PFSK-1 (cell line): ENCODE measurements at regions not wholly inside any gene's neighbourhood (a gene's known extent, or its start where the extent isn't known, plus 50 kb on each side); places are given as distances from the start of the nearest gene placed in this dataset.

Source experiments
- FOXP2 ChIP-seq: optimal IDR thresholded peaks from 2 replicates; pipeline ENCODE3; 2011; ENCODE audit warnings: borderline replicate concordance, control low read depth, inconsistent platforms; ENCODE audit not compliant: insufficient read depth; ENCODE audit errors: extremely low read length, extremely low read depth
- POLR2AphosphoS5 ChIP-seq: IDR thresholded peaks from 2 replicates; pipeline ENCODE4 v1.6.1; 2012; ENCODE audit warnings: low read depth, mild to moderate bottlenecking, control low read depth, low read length, moderate library complexity
- SIN3A ChIP-seq: IDR thresholded peaks from 2 replicates; pipeline ENCODE4 v1.6.1; 2012; ENCODE audit warnings: mild to moderate bottlenecking, low read length, moderate library complexity, borderline replicate concordance; ENCODE audit not compliant: insufficient read depth
- TAF1 ChIP-seq: IDR thresholded peaks from 2 replicates; pipeline ENCODE4 v1.6.1; 2012; ENCODE audit warnings: low read length, control low read depth, borderline replicate concordance; ENCODE audit not compliant: insufficient read depth
- TF ChIP-seq, protein P1 (sequence below), 2 experiments: IDR thresholded peaks; 2 replicates each; pipeline versions ENCODE4 v1.6.1 to v1.8.0; 2011 to 2012; ENCODE audit warnings: low read depth in 2 of 2, low read length in 2 of 2, control low read depth in 1 of 2, inconsistent platforms in 1 of 2, mild to moderate bottlenecking in 1 of 2, moderate library complexity in 1 of 2; ENCODE audit not compliant: insufficient read depth in 1 of 2

DNA sequence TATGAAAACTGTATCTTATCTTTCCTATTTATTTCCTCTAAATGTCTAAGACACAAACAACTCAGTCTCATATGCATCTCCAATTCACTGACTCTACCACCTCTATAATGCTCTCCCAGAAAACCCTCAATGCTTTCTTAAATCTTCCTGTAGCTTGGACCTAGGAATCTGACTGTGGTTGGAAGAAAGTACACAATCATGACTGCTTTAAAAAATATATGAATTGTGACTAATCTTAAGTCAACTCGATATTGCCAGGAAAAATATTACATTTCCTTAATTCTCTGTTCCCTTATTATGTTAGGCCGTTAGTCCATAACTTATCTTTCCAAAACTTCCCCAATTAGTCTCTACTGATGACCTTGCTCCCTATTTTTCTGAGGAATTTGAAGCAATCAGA, 87.0 kb downstream of the SPCS3 start:
- TF ChIP-seq POLR2AphosphoS5 (no peak), SIN3A (no peak), TAF1 (no peak), FOXP2 (no peak)
- TF ChIP-seq, protein P1, sequence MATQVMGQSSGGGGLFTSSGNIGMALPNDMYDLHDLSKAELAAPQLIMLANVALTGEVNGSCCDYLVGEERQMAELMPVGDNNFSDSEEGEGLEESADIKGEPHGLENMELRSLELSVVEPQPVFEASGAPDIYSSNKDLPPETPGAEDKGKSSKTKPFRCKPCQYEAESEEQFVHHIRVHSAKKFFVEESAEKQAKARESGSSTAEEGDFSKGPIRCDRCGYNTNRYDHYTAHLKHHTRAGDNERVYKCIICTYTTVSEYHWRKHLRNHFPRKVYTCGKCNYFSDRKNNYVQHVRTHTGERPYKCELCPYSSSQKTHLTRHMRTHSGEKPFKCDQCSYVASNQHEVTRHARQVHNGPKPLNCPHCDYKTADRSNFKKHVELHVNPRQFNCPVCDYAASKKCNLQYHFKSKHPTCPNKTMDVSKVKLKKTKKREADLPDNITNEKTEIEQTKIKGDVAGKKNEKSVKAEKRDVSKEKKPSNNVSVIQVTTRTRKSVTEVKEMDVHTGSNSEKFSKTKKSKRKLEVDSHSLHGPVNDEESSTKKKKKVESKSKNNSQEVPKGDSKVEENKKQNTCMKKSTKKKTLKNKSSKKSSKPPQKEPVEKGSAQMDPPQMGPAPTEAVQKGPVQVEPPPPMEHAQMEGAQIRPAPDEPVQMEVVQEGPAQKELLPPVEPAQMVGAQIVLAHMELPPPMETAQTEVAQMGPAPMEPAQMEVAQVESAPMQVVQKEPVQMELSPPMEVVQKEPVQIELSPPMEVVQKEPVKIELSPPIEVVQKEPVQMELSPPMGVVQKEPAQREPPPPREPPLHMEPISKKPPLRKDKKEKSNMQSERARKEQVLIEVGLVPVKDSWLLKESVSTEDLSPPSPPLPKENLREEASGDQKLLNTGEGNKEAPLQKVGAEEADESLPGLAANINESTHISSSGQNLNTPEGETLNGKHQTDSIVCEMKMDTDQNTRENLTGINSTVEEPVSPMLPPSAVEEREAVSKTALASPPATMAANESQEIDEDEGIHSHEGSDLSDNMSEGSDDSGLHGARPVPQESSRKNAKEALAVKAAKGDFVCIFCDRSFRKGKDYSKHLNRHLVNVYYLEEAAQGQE (IDR thresholded peaks at IDR 0.05; ENCODE audit: insufficient read depth in 1 of 2, low read depth in 2 of 2, low read length in 2 of 2), result no peak
